ENCODE measurements at regions not wholly inside any gene's neighbourhood (a gene's known extent, or its start where the extent isn't known, plus 50 kb on each side); places are given as distances from the start of the nearest gene placed in this dataset.

GRCh38 chr12:111035578-111036301 lies 115.4 kb upstream of the MYL2 start (continued):
- TF ChIP-seq, protein P1, sequence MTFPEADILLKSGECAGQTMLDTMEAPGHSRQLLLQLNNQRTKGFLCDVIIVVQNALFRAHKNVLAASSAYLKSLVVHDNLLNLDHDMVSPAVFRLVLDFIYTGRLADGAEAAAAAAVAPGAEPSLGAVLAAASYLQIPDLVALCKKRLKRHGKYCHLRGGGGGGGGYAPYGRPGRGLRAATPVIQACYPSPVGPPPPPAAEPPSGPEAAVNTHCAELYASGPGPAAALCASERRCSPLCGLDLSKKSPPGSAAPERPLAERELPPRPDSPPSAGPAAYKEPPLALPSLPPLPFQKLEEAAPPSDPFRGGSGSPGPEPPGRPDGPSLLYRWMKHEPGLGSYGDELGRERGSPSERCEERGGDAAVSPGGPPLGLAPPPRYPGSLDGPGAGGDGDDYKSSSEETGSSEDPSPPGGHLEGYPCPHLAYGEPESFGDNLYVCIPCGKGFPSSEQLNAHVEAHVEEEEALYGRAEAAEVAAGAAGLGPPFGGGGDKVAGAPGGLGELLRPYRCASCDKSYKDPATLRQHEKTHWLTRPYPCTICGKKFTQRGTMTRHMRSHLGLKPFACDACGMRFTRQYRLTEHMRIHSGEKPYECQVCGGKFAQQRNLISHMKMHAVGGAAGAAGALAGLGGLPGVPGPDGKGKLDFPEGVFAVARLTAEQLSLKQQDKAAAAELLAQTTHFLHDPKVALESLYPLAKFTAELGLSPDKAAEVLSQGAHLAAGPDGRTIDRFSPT (tag by site-specific recombination; IDR thresholded peaks at IDR 0.05), result no peak
- TF ChIP-seq SP7 (tag by site-specific recombination; IDR thresholded peaks at IDR 0.05) (peak; percentile 64), ZNF341 (tag by site-specific recombination; IDR thresholded peaks at IDR 0.05; ENCODE audit: low read depth) (peak; percentile 40; the same call in 1 of the 2 replicates), HOXA7 (CRISPR knock-in tag; IDR thresholded peaks at IDR 0.05; ENCODE audit: borderline replicate concordance) (no peak), ZNF16 (tag by site-specific recombination; IDR thresholded peaks at IDR 0.05; ENCODE audit: low read depth) (no peak), ZNF114 (tag by site-specific recombination; IDR thresholded peaks at IDR 0.05) (no peak), YY2 (tag by site-specific recombination; IDR thresholded peaks at IDR 0.05) (peak; percentile 40; the same call in 1 of the 2 replicates), ZNF768 (tag by site-specific recombination; IDR thresholded peaks at IDR 0.05) (no peak), ZBTB26 (tag by site-specific recombination; optimal IDR thresholded peaks at IDR 0.05) (peak; percentile 2), ZNF2 (tag by site-specific recombination; IDR thresholded peaks at IDR 0.05) (peak; percentile 42; the same call in 1 of the 2 replicates), ZNF266 (tag by site-specific recombination; IDR thresholded peaks at IDR 0.05; ENCODE audit: low read depth) (no peak), ZNF324 (tag by site-specific recombination; IDR thresholded peaks at IDR 0.05) (no peak), ZNF354C (tag by site-specific recombination; IDR thresholded peaks at IDR 0.05; ENCODE audit: borderline replicate concordance, low read depth) (no peak), ZNF140 (tag by site-specific recombination; IDR thresholded peaks at IDR 0.05) (no peak), ZNF155 (tag by site-specific recombination; IDR thresholded peaks at IDR 0.05) (no peak), HOXD13 (CRISPR knock-in tag; IDR thresholded peaks at IDR 0.05; ENCODE audit: borderline replicate concordance) (no peak), KLF17 (tag by site-specific recombination; IDR thresholded peaks at IDR 0.05) (no peak), ZBTB8A (tag by site-specific recombination; IDR thresholded peaks at IDR 0.05) (peak; percentile 82), ZBTB7A (tag by site-specific recombination; IDR thresholded peaks at IDR 0.05; ENCODE audit: low read depth) (no peak), ZNF302 (tag by site-specific recombination; IDR thresholded peaks at IDR 0.05; ENCODE audit: low read depth) (no peak), ZBTB20 (tag by site-specific recombination; IDR thresholded peaks at IDR 0.05) (peak; percentile 17)
- TF ChIP-seq, protein P2, sequence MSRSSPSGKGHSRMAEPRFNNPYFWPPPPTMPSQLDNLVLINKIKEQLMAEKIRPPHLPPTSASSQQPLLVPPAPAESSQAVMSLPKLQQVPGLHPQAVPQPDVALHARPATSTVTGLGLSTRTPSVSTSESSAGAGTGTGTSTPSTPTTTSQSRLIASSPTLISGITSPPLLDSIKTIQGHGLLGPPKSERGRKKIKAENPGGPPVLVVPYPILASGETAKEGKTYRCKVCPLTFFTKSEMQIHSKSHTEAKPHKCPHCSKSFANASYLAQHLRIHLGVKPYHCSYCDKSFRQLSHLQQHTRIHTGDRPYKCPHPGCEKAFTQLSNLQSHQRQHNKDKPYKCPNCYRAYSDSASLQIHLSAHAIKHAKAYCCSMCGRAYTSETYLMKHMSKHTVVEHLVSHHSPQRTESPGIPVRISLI (tag by site-specific recombination; IDR thresholded peaks at IDR 0.05), result peak; percentile 63; the same call in 1 of the 2 replicates
- TF ChIP-seq, protein P3, sequence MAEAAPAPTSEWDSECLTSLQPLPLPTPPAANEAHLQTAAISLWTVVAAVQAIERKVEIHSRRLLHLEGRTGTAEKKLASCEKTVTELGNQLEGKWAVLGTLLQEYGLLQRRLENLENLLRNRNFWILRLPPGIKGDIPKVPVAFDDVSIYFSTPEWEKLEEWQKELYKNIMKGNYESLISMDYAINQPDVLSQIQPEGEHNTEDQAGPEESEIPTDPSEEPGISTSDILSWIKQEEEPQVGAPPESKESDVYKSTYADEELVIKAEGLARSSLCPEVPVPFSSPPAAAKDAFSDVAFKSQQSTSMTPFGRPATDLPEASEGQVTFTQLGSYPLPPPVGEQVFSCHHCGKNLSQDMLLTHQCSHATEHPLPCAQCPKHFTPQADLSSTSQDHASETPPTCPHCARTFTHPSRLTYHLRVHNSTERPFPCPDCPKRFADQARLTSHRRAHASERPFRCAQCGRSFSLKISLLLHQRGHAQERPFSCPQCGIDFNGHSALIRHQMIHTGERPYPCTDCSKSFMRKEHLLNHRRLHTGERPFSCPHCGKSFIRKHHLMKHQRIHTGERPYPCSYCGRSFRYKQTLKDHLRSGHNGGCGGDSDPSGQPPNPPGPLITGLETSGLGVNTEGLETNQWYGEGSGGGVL (tag by site-specific recombination; IDR thresholded peaks at IDR 0.05), result peak; percentile 61
- TF ChIP-seq, protein P4, sequence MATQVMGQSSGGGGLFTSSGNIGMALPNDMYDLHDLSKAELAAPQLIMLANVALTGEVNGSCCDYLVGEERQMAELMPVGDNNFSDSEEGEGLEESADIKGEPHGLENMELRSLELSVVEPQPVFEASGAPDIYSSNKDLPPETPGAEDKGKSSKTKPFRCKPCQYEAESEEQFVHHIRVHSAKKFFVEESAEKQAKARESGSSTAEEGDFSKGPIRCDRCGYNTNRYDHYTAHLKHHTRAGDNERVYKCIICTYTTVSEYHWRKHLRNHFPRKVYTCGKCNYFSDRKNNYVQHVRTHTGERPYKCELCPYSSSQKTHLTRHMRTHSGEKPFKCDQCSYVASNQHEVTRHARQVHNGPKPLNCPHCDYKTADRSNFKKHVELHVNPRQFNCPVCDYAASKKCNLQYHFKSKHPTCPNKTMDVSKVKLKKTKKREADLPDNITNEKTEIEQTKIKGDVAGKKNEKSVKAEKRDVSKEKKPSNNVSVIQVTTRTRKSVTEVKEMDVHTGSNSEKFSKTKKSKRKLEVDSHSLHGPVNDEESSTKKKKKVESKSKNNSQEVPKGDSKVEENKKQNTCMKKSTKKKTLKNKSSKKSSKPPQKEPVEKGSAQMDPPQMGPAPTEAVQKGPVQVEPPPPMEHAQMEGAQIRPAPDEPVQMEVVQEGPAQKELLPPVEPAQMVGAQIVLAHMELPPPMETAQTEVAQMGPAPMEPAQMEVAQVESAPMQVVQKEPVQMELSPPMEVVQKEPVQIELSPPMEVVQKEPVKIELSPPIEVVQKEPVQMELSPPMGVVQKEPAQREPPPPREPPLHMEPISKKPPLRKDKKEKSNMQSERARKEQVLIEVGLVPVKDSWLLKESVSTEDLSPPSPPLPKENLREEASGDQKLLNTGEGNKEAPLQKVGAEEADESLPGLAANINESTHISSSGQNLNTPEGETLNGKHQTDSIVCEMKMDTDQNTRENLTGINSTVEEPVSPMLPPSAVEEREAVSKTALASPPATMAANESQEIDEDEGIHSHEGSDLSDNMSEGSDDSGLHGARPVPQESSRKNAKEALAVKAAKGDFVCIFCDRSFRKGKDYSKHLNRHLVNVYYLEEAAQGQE (tag by site-specific recombination; IDR thresholded peaks at IDR 0.05), result no peak

Measured in HEK293 (cell line).